GM23248 (cell line): ENCODE measurements at regions not wholly inside any gene's neighbourhood (a gene's known extent, or its start where the extent isn't known, plus 50 kb on each side); places are given as distances from the start of the nearest gene placed in this dataset.

Source experiments
- EZH2 ChIP-seq: fragments of 200-600 bp; sonication (generic); IDR thresholded peaks from 2 replicates; pipeline ENCODE4 v1.6.1; 2018; ENCODE audit warnings: antibody characterized with exemption, mild to moderate bottlenecking; ENCODE audit not compliant: insufficient read depth, poor library complexity, severe bottlenecking
- EZH2phosphoT487 ChIP-seq: fragments of 200-600 bp; sonication (generic); IDR thresholded peaks from 2 replicates; pipeline ENCODE4 v1.6.1; 2018; ENCODE audit warnings: antibody characterized with exemption, moderate library complexity, mild to moderate bottlenecking, low read depth; ENCODE audit not compliant: insufficient read depth

GRCh38 chr2:120579916-120580685 lies 155.6 kb upstream of the GLI2 start:
- TF ChIP-seq EZH2 = no peak
- no peak for TF ChIP-seq EZH2phosphoT487
